GM13977 (cell line): ENCODE measurements at regions not wholly inside any gene's neighbourhood (a gene's known extent, or its start where the extent isn't known, plus 50 kb on each side); places are given as distances from the start of the nearest gene placed in this dataset.

Experiments used
- DNase-seq: peaks from one replicate; pipeline ENCODE4 v3.0.0; 2012; ENCODE audit warnings: low spot score
- in situ Hi-C: fragments of 300-500 bp; cut with MboI; formaldehyde crosslinking; loops from one replicate; pipeline ENCODE4 v1.12.0; 2022; ENCODE audit warnings: low sequenced_read_pairs, low pct_unique_long_range_greater_than_20kb, mixed read lengths, inconsistent platforms; ENCODE audit not compliant: unreplicated experiment
- TF ChIP-seq, protein P1 (sequence below): IDR thresholded peaks from 2 replicates; pipeline ENCODE4 v1.5.1; 2012; ENCODE audit warnings: mild to moderate bottlenecking, control low read depth; ENCODE audit not compliant: insufficient read depth; ENCODE audit errors: extremely low read depth, missing control alignments

DNA sequence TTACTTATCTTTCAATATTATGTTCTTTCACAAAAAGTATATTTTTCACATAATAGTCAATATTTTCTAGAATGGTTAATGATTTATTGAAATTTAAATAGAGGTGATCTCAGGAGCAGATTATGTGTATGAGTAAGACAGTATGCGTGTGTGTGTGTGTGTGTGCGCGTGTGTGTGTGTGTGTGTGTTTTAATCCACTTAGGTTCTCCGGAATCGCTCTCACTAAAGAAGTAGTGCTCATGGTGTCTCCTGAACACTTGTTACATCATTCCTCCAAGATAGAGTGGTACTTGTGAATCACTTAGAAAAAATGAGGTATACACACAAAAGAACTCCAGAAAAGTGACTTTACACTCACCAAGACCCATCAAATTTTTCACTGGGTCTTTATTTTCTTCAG, 91.0 kb upstream of the KCNH7 start:
- in situ Hi-C loops: no loop called here
- no peak for DNase-seq

DNA sequence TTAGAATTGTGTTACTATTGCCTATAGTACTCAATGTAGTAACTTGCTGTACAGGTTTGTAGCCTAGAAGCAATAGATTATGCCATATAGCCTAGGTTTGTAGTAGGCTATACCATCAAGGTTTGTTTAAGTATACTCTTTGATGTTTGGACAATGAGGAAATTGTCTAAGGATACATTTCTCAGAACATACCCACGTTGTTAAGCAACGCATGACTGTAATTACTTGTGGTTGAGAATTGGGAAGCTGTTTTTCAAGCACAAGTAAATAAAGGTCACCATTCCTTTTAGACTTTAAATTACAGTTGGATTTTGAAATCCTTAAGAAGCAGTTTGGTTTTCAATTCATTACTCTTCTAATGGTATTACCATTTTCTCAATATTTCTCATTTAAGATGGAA, 89.8 kb upstream of the KCNH7 start:
- TF ChIP-seq, protein P1, sequence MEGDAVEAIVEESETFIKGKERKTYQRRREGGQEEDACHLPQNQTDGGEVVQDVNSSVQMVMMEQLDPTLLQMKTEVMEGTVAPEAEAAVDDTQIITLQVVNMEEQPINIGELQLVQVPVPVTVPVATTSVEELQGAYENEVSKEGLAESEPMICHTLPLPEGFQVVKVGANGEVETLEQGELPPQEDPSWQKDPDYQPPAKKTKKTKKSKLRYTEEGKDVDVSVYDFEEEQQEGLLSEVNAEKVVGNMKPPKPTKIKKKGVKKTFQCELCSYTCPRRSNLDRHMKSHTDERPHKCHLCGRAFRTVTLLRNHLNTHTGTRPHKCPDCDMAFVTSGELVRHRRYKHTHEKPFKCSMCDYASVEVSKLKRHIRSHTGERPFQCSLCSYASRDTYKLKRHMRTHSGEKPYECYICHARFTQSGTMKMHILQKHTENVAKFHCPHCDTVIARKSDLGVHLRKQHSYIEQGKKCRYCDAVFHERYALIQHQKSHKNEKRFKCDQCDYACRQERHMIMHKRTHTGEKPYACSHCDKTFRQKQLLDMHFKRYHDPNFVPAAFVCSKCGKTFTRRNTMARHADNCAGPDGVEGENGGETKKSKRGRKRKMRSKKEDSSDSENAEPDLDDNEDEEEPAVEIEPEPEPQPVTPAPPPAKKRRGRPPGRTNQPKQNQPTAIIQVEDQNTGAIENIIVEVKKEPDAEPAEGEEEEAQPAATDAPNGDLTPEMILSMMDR: no peak
- in situ Hi-C loops: no loop called here

More for the DNA sequence above, 91.0 kb upstream of the KCNH7 start:
- TF ChIP-seq, protein P1: no peak

DNA sequence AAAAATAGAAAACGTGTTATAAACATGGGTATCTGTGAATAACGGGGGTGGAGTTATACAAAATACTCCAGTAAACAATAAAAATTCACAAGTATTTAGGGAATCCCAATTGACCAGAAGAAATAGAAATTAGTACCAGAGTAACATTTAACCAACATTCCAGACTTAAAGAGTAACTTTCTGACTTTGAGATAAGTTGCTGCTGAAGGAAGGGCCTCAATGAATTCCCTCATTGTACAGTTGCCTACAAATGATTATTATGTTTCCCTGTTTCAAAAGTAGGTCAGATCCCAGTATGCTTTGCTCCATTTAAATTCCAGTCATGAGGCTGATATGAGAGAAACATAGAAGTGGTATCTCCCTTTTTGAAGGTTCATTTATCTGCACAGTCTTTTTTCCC, 88.3 kb upstream of the KCNH7 start:
- in situ Hi-C loops: no loop called here
- no peak for DNase-seq
- TF ChIP-seq, protein P1: no peak

More for the DNA sequence above, 89.8 kb upstream of the KCNH7 start:
- DNase-seq: no peak

DNA sequence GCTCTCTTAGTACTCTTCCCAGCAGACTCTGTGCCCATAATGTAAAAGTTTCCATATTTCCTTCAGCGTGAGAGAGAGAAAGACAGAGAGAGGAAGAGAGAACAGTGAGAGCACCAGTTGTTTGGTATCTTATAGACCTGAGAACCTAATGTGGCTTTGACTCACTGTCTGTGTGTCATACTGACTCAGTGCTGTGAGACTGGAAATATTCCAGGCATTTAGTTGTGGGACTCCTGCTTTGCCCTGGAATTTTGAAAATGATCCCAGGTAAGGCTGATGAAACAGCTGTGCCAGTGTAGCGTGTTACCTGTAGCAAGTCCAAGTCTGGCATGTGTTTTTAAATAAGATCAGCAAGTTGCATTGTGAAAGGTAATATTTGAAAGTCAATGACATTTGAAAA, 87.9 kb upstream of the KCNH7 start:
- TF ChIP-seq, protein P1: no peak
- in situ Hi-C loops: no loop called here
- DNase-seq: no peak

DNA sequence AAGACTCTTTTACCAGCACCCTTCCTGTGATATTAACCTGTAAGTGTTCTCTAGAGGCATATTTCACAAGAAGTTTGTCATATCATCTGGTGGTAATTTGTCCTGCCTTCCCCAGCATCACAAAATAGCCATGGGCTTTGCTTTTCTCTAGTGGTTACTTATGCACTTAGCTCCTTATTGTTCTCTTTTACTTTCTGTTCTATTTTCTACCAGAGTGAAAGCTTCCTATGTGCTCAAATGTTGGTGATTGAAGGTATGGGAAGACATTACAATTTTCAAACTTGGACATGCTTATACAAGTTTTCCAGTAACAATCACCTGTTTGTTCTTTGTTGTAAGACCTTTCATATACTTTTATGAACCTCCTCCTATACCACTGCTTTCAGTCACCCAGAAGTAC, 87.0 kb upstream of the KCNH7 start:
- in situ Hi-C loops: no loop called here
- no peak for DNase-seq
- TF ChIP-seq, protein P1: no peak

DNA sequence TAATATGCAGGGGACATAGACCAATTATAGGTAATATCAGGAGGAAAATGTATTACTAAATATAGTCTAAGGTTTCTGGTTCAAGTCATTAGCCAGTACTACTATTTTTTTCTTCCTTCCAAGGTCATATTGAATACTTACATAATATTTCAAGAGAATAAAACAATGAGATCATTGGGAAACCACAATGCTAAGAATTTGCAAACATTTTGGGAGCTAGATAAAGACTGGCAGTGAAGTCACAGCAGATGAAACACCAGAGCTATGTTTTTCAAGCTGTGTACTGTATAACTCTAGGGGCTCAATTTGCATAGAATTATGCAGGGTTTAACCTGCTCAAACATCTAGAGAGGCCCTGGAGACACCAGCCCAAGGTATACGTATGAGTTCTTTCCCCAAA, 80.5 kb upstream of the KCNH7 start:
- DNase-seq: no peak
- in situ Hi-C loops: no loop called here
- TF ChIP-seq, protein P1: no peak

DNA sequence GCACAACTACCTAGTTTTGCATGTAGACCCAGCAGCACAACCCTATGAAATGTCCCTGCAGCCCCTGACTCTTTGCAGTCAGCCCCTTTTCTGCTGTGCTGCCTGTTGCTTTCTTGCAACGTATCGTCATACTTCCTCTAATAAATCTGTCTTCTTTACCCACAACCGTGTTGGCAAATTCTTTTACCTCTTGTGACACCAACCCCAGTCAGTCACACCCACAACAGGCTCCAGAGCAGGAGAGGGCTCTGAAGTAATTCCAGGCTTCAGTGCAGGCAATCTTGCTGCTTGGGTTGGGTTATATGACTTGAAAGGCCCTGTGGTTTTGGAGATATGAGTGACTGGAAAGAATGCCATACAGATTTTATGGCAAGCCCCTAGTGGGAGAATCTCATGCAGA, 79.1 kb upstream of the KCNH7 start:
- TF ChIP-seq, protein P1: no peak
- DNase-seq: no peak
- in situ Hi-C loops: no loop called here
